GM18868 (cell line): ENCODE measurements at regions not wholly inside any gene's neighbourhood (a gene's known extent, or its start where the extent isn't known, plus 50 kb on each side); places are given as distances from the start of the nearest gene placed in this dataset.

Source experiments
- ATAC-seq: cut with Tn5 transposase; IDR thresholded peaks from one replicate; pipeline ENCODE4 v1.9.1; 2021; ENCODE audit warnings: mild to moderate bottlenecking, moderate library complexity; ENCODE audit not compliant: unreplicated experiment

GRCh38 chr1:29675481-29676263, 439.4 kb downstream of the PTPRU start:
- no peak for ATAC-seq

DNA sequence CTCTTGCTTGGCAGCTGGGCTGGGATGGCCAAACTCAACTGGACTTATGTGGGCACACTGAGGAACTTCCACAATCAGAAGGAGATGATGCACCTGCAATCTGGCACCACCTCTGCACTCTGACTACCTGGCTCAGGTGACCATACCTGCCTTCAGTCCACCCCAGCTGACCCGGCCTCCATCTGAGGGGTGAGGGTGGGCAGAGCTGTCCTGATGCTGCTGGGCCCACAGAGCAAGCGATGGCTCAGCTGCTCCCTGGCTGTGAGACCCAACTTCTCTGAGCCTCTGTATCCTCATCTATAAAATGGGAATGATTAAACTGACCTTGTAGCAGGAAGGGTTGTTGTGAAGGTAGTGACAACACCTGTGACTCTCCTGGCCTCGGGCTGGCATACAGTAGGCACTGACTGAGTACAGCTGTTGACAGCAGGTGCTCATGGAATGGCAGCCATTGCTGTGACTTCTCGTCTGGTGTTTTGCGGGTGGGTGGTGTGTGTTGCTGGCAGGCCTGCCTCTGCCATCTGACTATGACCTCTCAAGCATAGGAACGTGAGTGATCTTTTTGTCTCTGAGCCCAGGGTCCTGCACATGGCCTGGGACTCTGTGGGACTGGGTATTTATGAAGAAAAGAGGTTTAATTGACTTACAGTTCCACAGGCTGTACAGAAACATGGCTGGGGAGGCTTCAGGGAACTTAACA, 438.5 kb downstream of the PTPRU start:
- ATAC-seq = no peak

DNA sequence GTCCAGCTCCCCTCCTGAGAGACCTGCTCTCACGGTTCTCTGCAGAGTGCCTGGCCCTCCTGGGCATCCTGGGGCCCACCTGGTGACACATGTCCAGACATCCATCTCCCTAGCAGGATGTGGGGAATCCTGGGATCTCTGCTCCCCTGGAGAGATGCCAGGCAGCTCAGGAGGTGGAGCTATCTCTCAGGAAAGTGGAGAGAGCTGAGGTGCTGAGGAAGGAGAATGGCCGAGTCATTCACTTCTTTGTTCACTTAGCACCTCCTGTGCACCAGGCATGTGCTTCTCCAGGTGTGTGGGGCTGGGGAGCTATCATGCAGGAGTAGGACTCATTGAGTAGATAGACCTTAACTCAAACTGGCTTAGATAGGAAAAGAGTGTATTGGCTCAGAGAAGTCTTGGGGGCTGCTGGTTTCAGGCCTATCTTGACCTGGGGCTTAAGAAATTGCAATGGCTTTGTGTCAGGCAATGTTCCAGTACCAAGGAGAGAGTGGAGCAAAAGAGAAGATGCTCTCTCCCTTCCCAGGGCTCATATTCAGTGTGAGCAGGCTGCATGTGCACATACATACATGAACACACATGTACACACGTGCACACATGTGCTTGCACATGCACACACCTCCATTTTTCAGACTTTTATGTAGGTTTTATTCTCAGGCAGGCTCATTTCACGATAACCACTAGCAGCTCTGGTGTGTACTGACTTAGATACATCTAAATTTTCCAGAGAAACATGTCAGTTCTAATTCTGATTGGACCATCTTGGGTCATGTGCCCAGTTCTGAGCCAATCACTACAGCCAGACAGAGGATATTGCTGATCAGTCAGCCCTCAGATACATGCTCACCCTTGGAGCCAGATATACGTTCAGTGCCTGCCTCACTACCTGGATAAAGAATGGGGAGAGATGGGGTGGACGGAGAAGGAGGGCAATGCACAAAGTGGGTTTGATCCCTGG, 437.6 kb downstream of the PTPRU start:
- ATAC-seq = no peak

GRCh38 chr1:29673228-29673500, 436.8 kb downstream of the PTPRU start:
- ATAC-seq = no peak

GRCh38 chr1:29672416-29673227, 436.3 kb downstream of the PTPRU start:
- ATAC-seq = no peak

DNA sequence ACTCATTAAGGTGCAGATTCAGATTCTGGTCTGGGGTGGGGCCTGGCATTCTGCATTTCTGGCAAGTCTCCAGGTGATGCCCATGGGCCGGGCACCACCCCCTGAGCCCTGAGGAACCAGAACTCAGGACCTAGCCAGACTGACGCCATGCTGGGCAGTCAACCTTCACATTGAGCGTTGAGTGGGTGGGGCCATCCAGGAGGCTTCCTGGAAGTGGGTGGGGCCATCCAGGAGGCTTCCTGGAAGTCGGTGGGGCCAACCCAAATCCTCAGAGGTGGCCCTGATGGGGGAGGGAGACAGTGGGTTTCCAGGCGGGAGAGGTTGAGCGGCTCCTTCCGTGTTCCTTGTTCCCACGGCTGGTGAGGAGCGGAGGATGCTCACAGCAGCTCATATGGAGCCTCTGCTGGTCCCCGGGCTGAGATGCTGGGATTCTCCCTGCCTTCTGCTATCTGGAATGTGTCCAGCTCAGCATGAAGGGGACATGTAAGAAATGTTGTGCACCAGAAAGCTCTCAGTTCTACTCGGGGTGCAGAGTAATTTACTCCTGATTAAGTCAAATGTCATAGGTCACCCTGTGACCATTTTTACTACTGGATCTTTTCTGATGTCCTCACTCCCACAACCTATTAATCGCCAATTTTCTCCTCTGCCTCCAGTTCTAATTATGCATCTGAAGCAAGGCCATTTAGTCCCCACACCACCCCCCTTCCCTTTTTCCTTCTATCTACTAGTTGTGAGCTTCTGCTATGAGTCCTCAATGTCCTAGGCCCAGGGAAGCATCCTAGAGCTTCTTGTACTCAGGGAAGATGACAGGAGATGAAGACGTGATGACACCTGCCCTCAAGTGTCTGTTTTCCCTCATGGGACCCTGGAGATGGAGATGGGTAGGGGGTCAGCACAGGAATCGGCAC, 435.4 kb downstream of the PTPRU start:
- ATAC-seq = no peak

- no peak for ATAC-seq
Measured at GRCh38 chr1:29670752-29671151, 434.4 kb downstream of the PTPRU start.

GRCh38 chr1:29669912-29670311, 433.6 kb downstream of the PTPRU start:
- no peak for ATAC-seq

DNA sequence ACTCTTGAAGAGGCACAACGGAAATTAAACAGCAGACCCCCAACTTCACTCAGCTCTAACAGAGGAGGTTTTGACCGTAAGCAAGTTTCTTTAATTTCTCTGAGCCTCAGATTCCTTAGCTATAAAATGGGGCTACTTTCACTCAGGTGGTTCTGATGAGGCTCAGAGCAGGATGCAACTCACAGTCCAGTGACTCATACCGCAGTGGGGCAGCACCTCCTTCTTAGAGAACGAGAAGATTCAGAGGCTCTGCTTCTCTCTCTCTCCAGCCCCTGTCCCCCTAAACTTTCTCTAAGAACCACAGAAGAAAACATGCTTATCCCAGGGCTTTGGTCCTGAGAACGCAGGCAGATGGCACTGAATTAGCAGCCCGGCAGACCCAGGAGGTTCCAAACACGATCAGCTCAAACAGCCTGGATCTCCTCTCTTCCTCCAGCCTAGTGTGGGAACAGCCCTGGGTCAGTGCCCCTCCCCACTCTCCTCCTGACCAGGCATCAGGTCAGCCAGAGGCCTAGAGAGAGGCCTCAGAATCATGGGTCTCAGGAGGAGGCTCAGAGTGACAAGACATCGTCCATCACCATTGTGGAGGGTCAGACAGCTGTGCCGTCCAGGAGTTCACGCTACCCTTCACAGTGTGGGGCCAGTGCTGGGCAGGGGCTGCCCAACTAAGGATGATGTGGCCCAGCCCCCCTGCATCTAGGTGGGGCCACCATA, 433.0 kb downstream of the PTPRU start:
- no peak for ATAC-seq

GRCh38 chr1:29668551-29669157, 432.3 kb downstream of the PTPRU start:
- ATAC-seq = no peak

GRCh38 chr1:29667951-29668350, 431.6 kb downstream of the PTPRU start:
- ATAC-seq = no peak

GRCh38 chr1:29664711-29665110, 428.4 kb downstream of the PTPRU start:
- no peak for ATAC-seq

- no peak for ATAC-seq
Measured at GRCh38 chr1:29658688-29659087, 422.4 kb downstream of the PTPRU start.

DNA sequence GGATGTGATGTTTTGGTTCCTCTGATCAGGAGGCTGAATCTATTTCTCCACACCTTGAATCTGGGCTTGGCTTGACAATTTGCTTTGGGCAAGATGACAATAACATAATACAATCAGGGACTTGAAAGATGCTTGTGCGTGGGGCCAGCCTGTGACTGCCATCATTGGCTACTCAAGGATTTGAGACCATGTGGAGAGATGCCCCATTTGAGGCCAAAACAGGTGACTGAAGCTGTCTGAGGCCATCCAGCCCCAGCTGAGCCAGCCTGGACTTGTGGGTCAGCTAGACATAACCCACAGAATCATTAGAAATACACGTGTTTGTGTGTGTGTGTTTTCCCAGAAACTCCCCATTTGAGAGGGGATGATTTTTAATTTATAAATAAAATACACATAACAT, 421.5 kb downstream of the PTPRU start:
- ATAC-seq = no peak

GRCh38 chr1:29655945-29656850, 419.9 kb downstream of the PTPRU start:
- no peak for ATAC-seq

DNA sequence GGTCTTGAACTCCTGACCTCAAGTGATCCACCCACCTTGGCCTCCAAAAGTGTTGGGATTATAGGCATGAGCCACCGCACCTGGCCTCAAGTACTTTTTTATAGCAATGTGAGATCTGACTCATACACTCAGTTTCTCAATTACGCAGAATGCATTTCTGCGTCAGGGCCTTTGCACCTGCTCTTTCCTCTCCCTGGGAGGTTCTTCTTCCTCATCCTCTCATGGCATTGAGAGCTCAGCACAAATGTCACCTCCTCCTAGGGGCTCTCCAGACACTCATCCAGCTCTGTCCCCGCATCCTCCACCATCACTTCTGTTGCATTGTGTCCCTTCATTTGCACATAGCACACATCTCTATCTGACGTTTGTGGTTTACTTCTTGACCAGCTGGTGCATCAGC, 418.8 kb downstream of the PTPRU start:
- ATAC-seq = no peak

- no peak for ATAC-seq
Measured at GRCh38 chr1:29653886-29654450, 417.6 kb downstream of the PTPRU start.
